NCI-H2227 (cell line): ENCODE measurements at regions not wholly inside any gene's neighbourhood (a gene's known extent, or its start where the extent isn't known, plus 50 kb on each side); places are given as distances from the start of the nearest gene placed in this dataset.
"Not testable (repeated sequence)": the region's sequence is repeated elsewhere in the genome, so short reads cannot be mapped to it uniquely, and the experiment has no call there.

Experiments used
- DNase-seq: peaks from one replicate; lab custom pipeline; 2025; ENCODE audit not compliant: unreplicated experiment; lab: John Stamatoyannopoulos, UW

- DNase-seq = peak; percentile 35
Observed at GRCh38 chr11:13216019-13216710, 61.4 kb upstream of the BMAL1 start.

DNA sequence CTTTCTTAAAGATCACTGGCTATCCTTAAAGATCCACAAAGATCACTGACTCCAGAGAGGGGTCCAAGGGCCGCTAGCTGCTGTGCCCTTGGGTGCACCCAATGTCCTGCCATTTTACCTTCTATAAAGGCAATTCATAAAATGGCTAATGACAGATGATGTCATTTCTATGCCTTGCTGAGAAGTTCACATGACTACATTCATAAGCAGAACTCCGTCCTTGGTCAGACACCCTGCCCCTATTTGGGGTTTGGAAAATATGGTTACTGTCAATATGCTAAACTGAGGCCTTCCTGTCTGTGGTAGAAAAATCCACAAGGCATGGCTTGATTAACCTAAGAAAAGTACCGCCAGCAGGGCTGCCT lies 60.9 kb upstream of the BMAL1 start:
- no peak for DNase-seq

DNA sequence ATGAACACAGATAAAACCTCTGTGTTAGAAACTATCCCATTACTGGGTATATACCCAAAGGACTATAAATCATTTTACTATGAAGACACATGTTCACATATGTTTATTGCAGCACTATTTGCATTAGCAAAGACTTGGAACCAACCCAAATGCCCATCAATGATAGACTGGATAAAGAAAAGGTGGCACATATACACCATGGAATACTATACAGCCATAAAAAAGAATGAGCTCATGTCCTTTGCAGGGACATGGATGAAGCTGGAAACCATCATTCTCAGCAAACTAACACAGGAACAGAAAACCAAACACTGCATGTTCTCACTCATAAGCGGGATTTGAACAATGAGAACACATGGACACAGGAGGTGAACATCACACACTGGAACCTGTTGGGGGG lies 58.9 kb upstream of the BMAL1 start:
- DNase-seq = not testable (repeated sequence)

GRCh38 chr11:13220148-13220547 lies 57.4 kb upstream of the BMAL1 start:
- DNase-seq = no peak

GRCh38 chr11:13221722-13222121 lies 55.9 kb upstream of the BMAL1 start:
- DNase-seq = no peak

- no peak for DNase-seq
Observed at GRCh38 chr11:13222285-13222684, 55.3 kb upstream of the BMAL1 start.

GRCh38 chr11:13223112-13223511 lies 54.5 kb upstream of the BMAL1 start:
- DNase-seq = no peak

DNA sequence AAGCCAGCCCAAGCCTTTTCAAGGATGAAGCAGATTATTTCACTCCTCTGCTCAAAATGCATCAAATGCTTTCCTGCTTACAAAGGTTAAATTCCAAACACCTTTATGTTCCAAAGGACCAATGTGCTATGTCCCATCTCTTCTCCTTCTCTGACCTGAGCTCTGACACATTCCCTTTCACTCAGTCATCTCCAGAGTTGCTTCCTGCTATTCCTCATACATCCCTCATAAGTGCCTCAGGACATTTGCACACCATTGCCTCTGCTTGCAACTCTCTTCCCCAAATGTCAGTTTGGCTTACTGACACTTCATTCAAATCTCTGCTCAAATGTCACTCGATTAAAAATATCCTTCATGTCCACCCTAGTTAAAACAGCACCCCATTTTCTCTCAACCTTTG lies 53.3 kb upstream of the BMAL1 start:
- no peak for DNase-seq

DNA sequence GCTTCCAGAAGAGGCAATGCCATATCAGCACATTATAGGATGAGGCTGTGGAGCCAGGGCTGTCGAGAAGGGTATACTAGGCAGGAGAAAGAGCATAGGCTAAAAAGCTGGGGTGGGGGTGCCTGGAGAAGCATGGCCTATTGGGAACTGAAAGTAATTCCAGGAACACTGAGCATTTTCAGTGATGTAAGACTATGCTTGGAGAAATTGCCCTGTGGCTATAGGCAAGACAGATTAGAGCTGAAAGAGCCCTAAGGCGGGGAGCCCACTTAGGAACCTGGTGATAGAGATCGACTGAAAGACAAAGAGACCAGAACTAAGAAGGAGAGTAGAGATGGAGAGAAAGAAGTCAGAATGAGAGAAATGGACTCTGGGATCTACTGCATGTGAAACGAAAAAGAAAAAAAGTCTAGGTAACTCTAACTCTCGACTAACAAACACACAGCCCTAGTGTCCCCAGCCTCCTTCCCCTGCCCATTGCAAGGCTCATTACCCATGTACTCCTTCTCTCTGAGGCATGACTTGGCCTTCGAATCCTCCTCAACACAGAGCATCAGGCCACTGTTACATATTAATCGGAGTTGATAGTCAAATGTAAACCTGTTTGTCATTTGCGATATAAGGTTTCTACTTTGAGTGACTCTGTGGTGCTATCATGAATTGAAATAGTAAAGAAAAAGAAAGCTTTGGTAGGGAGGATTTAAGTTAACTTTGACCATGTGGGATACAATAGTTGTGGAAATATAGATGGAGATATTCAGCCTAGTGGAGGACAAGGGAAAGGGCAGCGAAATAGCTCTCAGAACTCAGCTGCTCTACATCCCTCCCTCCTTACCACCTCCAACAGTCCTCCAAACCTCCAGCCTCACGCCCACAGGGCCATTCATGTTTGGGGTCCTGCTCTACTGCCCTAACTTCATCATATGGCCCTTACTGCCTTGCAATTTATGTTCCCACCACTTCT lies 52.3 kb upstream of the BMAL1 start:
- no peak for DNase-seq

DNA sequence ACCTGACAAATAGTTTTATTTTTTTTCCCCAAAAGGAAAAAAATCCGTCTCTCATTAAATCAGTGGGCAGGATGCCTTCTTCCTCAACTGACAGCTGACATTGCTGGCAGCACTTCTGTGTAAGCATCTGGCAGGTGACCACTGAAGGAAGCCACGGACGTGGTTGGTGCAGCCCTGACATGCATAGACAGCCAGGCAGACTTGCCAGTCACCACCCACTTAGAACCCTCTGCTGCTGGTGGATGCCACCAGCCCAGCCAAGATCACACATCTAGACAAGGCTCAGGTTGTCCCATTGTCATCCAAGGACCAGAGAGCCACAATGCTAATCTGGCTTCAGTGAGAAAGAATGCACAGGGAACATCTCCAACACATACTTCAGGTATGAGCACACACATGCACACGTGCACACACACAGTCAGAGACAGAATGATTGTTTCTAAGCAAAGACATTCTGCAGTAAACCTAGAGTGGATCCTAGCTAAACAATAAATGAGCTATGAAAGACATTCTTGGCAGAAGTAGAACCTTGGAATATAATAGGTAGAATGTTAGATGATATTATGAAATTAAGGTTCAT lies 49.8 kb upstream of the BMAL1 start:
- no peak for DNase-seq
